KMS-11 (cell line): ENCODE measurements at regions not wholly inside any gene's neighbourhood (a gene's known extent, or its start where the extent isn't known, plus 50 kb on each side); places are given as distances from the start of the nearest gene placed in this dataset.

Source experiments
- H2AFZ ChIP-seq: fragments of 200-600 bp; sonication (generic); 2 replicates; pipeline ENCODE4 v1.6.1; 2016; ENCODE audit warnings: antibody characterized with exemption, mixed run types, low read depth
- H3K27ac ChIP-seq: fragments of 200-600 bp; sonication (generic); 2 replicates; pipeline ENCODE4 v1.6.1; 2016; ENCODE audit warnings: mild to moderate bottlenecking, mixed run types
- H3K27me3 ChIP-seq: fragments of 200-600 bp; sonication (generic); 2 replicates; pipeline ENCODE4 v1.6.1; 2017; ENCODE audit warnings: mild to moderate bottlenecking, low read depth, mixed run types, moderate library complexity; ENCODE audit not compliant: insufficient read depth
- H3K36me3 ChIP-seq: fragments of 200-600 bp; sonication (generic); 2 replicates; pipeline ENCODE4 v1.6.1; 2017; ENCODE audit warnings: mild to moderate bottlenecking, mixed run types; ENCODE audit not compliant: insufficient read depth
- H3K4me1 ChIP-seq: fragments of 200-600 bp; sonication (generic); 2 replicates; pipeline ENCODE4 v1.6.1; 2016; ENCODE audit warnings: mild to moderate bottlenecking, low read depth, mixed run types; ENCODE audit not compliant: poor library complexity, severe bottlenecking
- H3K4me2 ChIP-seq: fragments of 200-600 bp; sonication (generic); 2 replicates; pipeline ENCODE4 v1.7.0; 2016; ENCODE audit warnings: mild to moderate bottlenecking, mixed run types
- H3K4me3 ChIP-seq: fragments of 200-600 bp; sonication (generic); IDR thresholded peaks from 2 replicates; pipeline ENCODE4 v1.6.1; 2017; ENCODE audit warnings: low read depth, low read length, mixed read lengths; ENCODE audit not compliant: insufficient read depth
- H3K79me2 ChIP-seq: fragments of 200-600 bp; sonication (generic); 2 replicates; pipeline ENCODE4 v1.6.1; 2016; ENCODE audit warnings: low read depth, mixed run types; ENCODE audit not compliant: insufficient read depth
- H3K9ac ChIP-seq: fragments of 200-600 bp; sonication (generic); 2 replicates; pipeline ENCODE4 v1.6.1; 2016; ENCODE audit warnings: mild to moderate bottlenecking, mixed run types
- H4K20me1 ChIP-seq: fragments of 200-600 bp; sonication (generic); 2 replicates; pipeline ENCODE4 v1.6.1; 2016; ENCODE audit warnings: mild to moderate bottlenecking, mixed run types; ENCODE audit not compliant: insufficient read depth
- CTCF ChIP-seq: fragments of 200-600 bp; sonication (generic); conservative IDR thresholded peaks from 2 replicates; pipeline ENCODE4 v1.6.1; 2017; ENCODE audit warnings: low read depth, mild to moderate bottlenecking, antibody characterized with exemption, low read length, moderate library complexity, mixed read lengths

GRCh38 chr10:59055045-59055444, 121.4 kb upstream of the PHYHIPL start:
- Histone ChIP-seq H3K27me3 (no peaks in the 10 kb centered on the region), H3K4me3 (no peak overlapping the region), H3K36me3 (no peaks in the 10 kb centered on the region), H4K20me1 (no peaks in the 10 kb centered on the region), H3K9ac (no peak overlapping the region), H2AFZ (no peak overlapping the region), H3K4me1 (no peaks in the 10 kb centered on the region), H3K27ac (no peak overlapping the region), H3K4me2 (no peak overlapping the region), H3K79me2 (no peaks in the 10 kb centered on the region)
- no peak for TF ChIP-seq CTCF

- no peak overlapping the region for H3K4me2 ChIP-seq
- no peak for TF ChIP-seq CTCF
- no peaks in the 10 kb centered on the region for H4K20me1 ChIP-seq
- H3K4me1 ChIP-seq = no peaks in the 10 kb centered on the region
- no peak overlapping the region for H3K4me3 ChIP-seq
- no peak overlapping the region for H2AFZ ChIP-seq
- H3K27me3 ChIP-seq = no peaks in the 10 kb centered on the region
- no peaks in the 10 kb centered on the region for H3K36me3 ChIP-seq
- no peaks in the 10 kb centered on the region for H3K79me2 ChIP-seq
- no peak overlapping the region for H3K9ac ChIP-seq
- no peak overlapping the region for H3K27ac ChIP-seq
Observed at GRCh38 chr10:59057345-59057744, 119.1 kb upstream of the PHYHIPL start.

- no peak for TF ChIP-seq CTCF
- Histone ChIP-seq H2AFZ (no peak overlapping the region), H3K9ac (no peak overlapping the region), H3K4me3 (no peak overlapping the region), H4K20me1 (no peaks in the 10 kb centered on the region), H3K4me2 (no peak overlapping the region), H3K79me2 (no peaks in the 10 kb centered on the region), H3K4me1 (no peaks in the 10 kb centered on the region), H3K36me3 (no peaks in the 10 kb centered on the region), H3K27me3 (no peaks in the 10 kb centered on the region), H3K27ac (no peak overlapping the region)
Observed at GRCh38 chr10:59060852-59061251, 115.6 kb upstream of the PHYHIPL start.

GRCh38 chr10:59063491-59063890, 113.0 kb upstream of the PHYHIPL start:
- TF ChIP-seq CTCF = no peak
- no peak overlapping the region for H3K9ac ChIP-seq
- H3K27ac ChIP-seq = no peak overlapping the region
- no peak overlapping the region for H3K4me3 ChIP-seq
- no peaks in the 10 kb centered on the region for H3K36me3 ChIP-seq
- no peaks in the 10 kb centered on the region for H3K79me2 ChIP-seq
- H3K27me3 ChIP-seq = no peaks in the 10 kb centered on the region
- H3K4me1 ChIP-seq = no peaks in the 10 kb centered on the region
- H3K4me2 ChIP-seq = no peak overlapping the region
- H4K20me1 ChIP-seq = no peaks in the 10 kb centered on the region
- no peak overlapping the region for H2AFZ ChIP-seq
